ENCODE measurements at regions not wholly inside any gene's neighbourhood (a gene's known extent, or its start where the extent isn't known, plus 50 kb on each side); places are given as distances from the start of the nearest gene placed in this dataset.

DNA sequence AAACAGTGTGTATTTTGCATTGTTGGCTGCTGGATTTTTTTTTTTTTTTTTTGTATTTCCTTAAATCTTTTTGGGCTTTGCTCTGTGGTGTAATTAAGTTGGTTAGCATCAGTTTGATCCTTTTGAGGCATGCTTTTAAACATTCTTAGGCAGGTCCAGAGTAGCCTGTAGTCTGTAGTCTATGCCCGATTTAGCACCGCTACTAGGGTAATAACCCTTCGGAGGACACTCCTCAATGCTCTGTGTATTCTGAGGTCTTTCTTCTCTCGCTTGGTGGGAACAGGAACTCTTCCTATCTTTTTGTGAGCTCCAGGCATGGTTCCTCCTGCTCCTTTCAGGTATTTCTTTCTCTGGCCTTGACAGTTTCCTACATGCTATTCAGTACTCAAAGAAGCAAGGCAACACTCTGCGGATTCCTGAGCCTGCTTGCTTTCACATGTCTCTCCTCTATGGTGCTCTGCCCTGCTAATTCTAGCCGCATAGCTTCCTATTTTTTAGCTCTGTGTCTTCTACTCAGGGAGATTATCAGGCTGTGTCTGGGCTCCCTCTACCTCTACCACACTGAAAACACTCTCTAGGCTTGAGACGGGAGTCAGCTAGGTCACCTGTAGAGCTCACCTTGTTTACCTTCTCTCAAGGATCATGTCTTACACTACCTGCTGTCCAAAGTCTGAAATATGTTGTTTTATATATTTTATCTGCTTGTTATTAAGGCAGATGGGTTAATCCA lies 195.1 kb downstream of the NDFIP2 start:
- TF ChIP-seq, protein P1, sequence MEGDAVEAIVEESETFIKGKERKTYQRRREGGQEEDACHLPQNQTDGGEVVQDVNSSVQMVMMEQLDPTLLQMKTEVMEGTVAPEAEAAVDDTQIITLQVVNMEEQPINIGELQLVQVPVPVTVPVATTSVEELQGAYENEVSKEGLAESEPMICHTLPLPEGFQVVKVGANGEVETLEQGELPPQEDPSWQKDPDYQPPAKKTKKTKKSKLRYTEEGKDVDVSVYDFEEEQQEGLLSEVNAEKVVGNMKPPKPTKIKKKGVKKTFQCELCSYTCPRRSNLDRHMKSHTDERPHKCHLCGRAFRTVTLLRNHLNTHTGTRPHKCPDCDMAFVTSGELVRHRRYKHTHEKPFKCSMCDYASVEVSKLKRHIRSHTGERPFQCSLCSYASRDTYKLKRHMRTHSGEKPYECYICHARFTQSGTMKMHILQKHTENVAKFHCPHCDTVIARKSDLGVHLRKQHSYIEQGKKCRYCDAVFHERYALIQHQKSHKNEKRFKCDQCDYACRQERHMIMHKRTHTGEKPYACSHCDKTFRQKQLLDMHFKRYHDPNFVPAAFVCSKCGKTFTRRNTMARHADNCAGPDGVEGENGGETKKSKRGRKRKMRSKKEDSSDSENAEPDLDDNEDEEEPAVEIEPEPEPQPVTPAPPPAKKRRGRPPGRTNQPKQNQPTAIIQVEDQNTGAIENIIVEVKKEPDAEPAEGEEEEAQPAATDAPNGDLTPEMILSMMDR (IDR thresholded peaks at IDR 0.05), result no peak
- no peak for TF ChIP-seq POLR2AphosphoS5 (IDR thresholded peaks at IDR 0.05)

Measured in transverse colon (tissue), 4 donors.